HEK293 (cell line): ENCODE measurements at regions not wholly inside any gene's neighbourhood (a gene's known extent, or its start where the extent isn't known, plus 50 kb on each side); places are given as distances from the start of the nearest gene placed in this dataset.

Experiments
- CTCF ChIA-PET: fragments of 350-600 bp; formaldehyde crosslinking; extraction: SDS; loops from one replicate; lab custom pipeline; 2021; ENCODE audit warnings: antibody characterized with exemption; lab: Yijun Ruan, JAX
- POLR2A ChIA-PET: fragments of 300-600 bp; formaldehyde crosslinking; extraction: SDS; loops from one replicate; lab custom pipeline; 2020; ENCODE audit warnings: antibody characterized with exemption, inconsistent platforms; lab: Yijun Ruan, JAX
- H3K27ac ChIP-seq: fragments of 200-500 bp; sonication (Bioruptor generic); 2 replicates; pipeline ENCODE4 v1.5.1; 2014; ENCODE audit warnings: low read depth, low read length, control low read depth, inconsistent platforms; ENCODE audit errors: extremely low read depth
- H3K36me3 ChIP-seq, 2 experiments: fragments of 200-500 bp in 1 of 2; sonication (Bioruptor generic) in 1 of 2; 1 replicate in 1 of 2; 2 replicates in 1 of 2; pipeline ENCODE4 v1.5.1; 2014 to 2017; ENCODE audit warnings: inconsistent platforms in 2 of 2, low read length in 2 of 2; ENCODE audit not compliant: control insufficient read depth in 2 of 2, insufficient read depth in 1 of 2
- H3K4me1 ChIP-seq: fragments of 200-500 bp; sonication (Bioruptor generic); 2 replicates; pipeline ENCODE4 v1.5.1; 2014; ENCODE audit warnings: mild to moderate bottlenecking, low read length, inconsistent platforms; ENCODE audit not compliant: control insufficient read depth, insufficient read depth
- H3K4me3 ChIP-seq: 2 replicates; pipeline ENCODE4 v1.5.1; 2011; ENCODE audit warnings: low read depth, mild to moderate bottlenecking, control low read depth, low read length, moderate library complexity
- H3K9me3 ChIP-seq: fragments of 200-500 bp; sonication (Bioruptor generic); 2 replicates; pipeline ENCODE4 v1.5.1; 2014; ENCODE audit warnings: low read depth, low read length, inconsistent platforms; ENCODE audit not compliant: control insufficient read depth, insufficient read depth
- AEBP2 ChIP-seq: fragments of 450-650 bp; formaldehyde crosslinking; IDR thresholded peaks from 2 replicates; pipeline ENCODE4 v1.5.1; 2016; ENCODE audit warnings: missing biosample characterization, missing genetic modification characterization, borderline replicate concordance
- PATZ1 ChIP-seq: fragments of 450-650 bp; formaldehyde crosslinking; IDR thresholded peaks from 2 replicates; pipeline ENCODE4 v1.5.1; 2016; ENCODE audit warnings: missing biosample characterization, missing genetic modification characterization
- PBX3 ChIP-seq: sonication (generic); formaldehyde crosslinking; IDR thresholded peaks from 2 replicates; pipeline ENCODE4 v1.8.1; 2022; ENCODE audit warnings: mild to moderate bottlenecking, moderate library complexity, missing genetic modification reagents
- SP7 ChIP-seq: fragments of 450-650 bp; formaldehyde crosslinking; IDR thresholded peaks from 2 replicates; pipeline ENCODE4 v1.5.1; 2016; ENCODE audit warnings: missing biosample characterization, missing genetic modification characterization
- TSHZ1 ChIP-seq: fragments of 450-650 bp; formaldehyde crosslinking; IDR thresholded peaks from 2 replicates; pipeline ENCODE4 v1.5.1; 2016; ENCODE audit warnings: missing biosample characterization, missing genetic modification characterization, borderline replicate concordance
- ZBTB11 ChIP-seq: fragments of 450-650 bp; formaldehyde crosslinking; conservative IDR thresholded peaks from 2 replicates; pipeline ENCODE4 v1.5.1; 2016; ENCODE audit warnings: low read depth, missing biosample characterization, missing genetic modification characterization
- ZBTB20 ChIP-seq: fragments of 450-650 bp; formaldehyde crosslinking; IDR thresholded peaks from 2 replicates; pipeline ENCODE4 v1.5.1; 2016; ENCODE audit warnings: missing biosample characterization, missing genetic modification characterization
- ZBTB6 ChIP-seq: fragments of 450-650 bp; formaldehyde crosslinking; IDR thresholded peaks from 2 replicates; pipeline ENCODE4 v1.5.1; 2017; ENCODE audit warnings: missing biosample characterization, missing genetic modification characterization
- ZNF112 ChIP-seq: fragments of 450-650 bp; formaldehyde crosslinking; IDR thresholded peaks from 2 replicates; pipeline ENCODE4 v1.5.0; 2017; ENCODE audit warnings: missing biosample characterization, missing genetic modification characterization
- ZNF121 ChIP-seq: fragments of 450-650 bp; formaldehyde crosslinking; IDR thresholded peaks from 2 replicates; pipeline ENCODE4 v1.5.1; 2016; ENCODE audit warnings: missing biosample characterization, missing genetic modification characterization
- ZNF311 ChIP-seq: fragments of 450-650 bp; formaldehyde crosslinking; IDR thresholded peaks from 2 replicates; pipeline ENCODE4 v1.5.1; 2017; ENCODE audit warnings: missing biosample characterization, missing genetic modification characterization, borderline replicate concordance
- ZNF324 ChIP-seq: fragments of 450-650 bp; formaldehyde crosslinking; IDR thresholded peaks from 2 replicates; pipeline ENCODE4 v1.5.1; 2016; ENCODE audit warnings: missing biosample characterization, missing genetic modification characterization
- ZNF350 ChIP-seq: fragments of 450-650 bp; formaldehyde crosslinking; IDR thresholded peaks from 2 replicates; pipeline ENCODE4 v1.5.0; 2017; ENCODE audit warnings: missing biosample characterization, mild to moderate bottlenecking, missing genetic modification characterization
- ZNF366 ChIP-seq: fragments of 450-650 bp; formaldehyde crosslinking; conservative IDR thresholded peaks from 2 replicates; pipeline ENCODE4 v1.5.1; 2016; ENCODE audit warnings: missing biosample characterization, missing genetic modification characterization
- ZNF548 ChIP-seq: fragments of 450-650 bp; formaldehyde crosslinking; IDR thresholded peaks from 2 replicates; pipeline ENCODE4 v1.5.1; 2016; ENCODE audit warnings: missing biosample characterization, missing genetic modification characterization
- ZNF561 ChIP-seq: fragments of 450-650 bp; IDR thresholded peaks from 2 replicates; pipeline ENCODE4 v1.5.1; 2018; ENCODE audit warnings: missing biosample characterization, missing genetic modification characterization, borderline replicate concordance
- ZNF585B ChIP-seq: fragments of 450-650 bp; formaldehyde crosslinking; IDR thresholded peaks from 2 replicates; pipeline ENCODE4 v1.5.1; 2016; ENCODE audit warnings: missing biosample characterization, missing genetic modification characterization
- ZNF624 ChIP-seq: fragments of 450-650 bp; formaldehyde crosslinking; IDR thresholded peaks from 2 replicates; pipeline ENCODE4 v1.5.1; 2017; ENCODE audit warnings: missing biosample characterization, missing genetic modification characterization
- ZNF701 ChIP-seq: fragments of 450-650 bp; formaldehyde crosslinking; IDR thresholded peaks from 2 replicates; pipeline ENCODE4 v1.5.1; 2016; ENCODE audit warnings: missing biosample characterization, missing genetic modification characterization
- ZNF707 ChIP-seq: fragments of 450-650 bp; formaldehyde crosslinking; IDR thresholded peaks from 2 replicates; pipeline ENCODE4 v1.5.1; 2016; ENCODE audit warnings: missing biosample characterization, missing genetic modification characterization
- ZNF837 ChIP-seq: fragments of 450-650 bp; formaldehyde crosslinking; IDR thresholded peaks from 2 replicates; pipeline ENCODE4 v1.5.1; 2016; ENCODE audit warnings: missing biosample characterization, missing genetic modification characterization

- TF ChIP-seq PATZ1 (tag by site-specific recombination): no peak
- no peak for TF ChIP-seq ZNF701
- TF ChIP-seq ZNF112 (tag by site-specific recombination): no peak
These were observed 61.3 kb upstream of the BZW1 start (continued) for GRCh38 chr2:200750323-200750910.

- H3K4me3 ChIP-seq: no peak overlapping the region
- H3K36me3 ChIP-seq: no peaks in the 10 kb centered on the region
- peaks cover 13% of the 10 kb centered on the region for H3K4me1 ChIP-seq
- no peak overlapping the region for H3K27ac ChIP-seq
- ChIA-PET CTCF (interaction anchor here (0.6 to 0.7 kb wide), 2 partner anchors 13 to 234 kb away, joined by 3 read pairs; no protein-coding TSS in a partner anchor), POLR2A (interaction anchor here (0.6 kb wide), 1 partner anchor 110 kb away, joined by 3 read pairs; no protein-coding TSS in a partner anchor)
- H3K9me3 ChIP-seq: no peaks in the 10 kb centered on the region
- TF ChIP-seq AEBP2 (tag by site-specific recombination) (no peak), ZBTB20 (tag by site-specific recombination) (no peak), ZNF324 (tag by site-specific recombination) (no peak), ZNF350 (tag by site-specific recombination) (no peak), SP7 (tag by site-specific recombination) (no peak), ZBTB11 (tag by site-specific recombination) (no peak), ZNF548 (tag by site-specific recombination) (no peak), ZNF366 (tag by site-specific recombination) (no peak), ZNF561 (tag by site-specific recombination) (no peak), PBX3 (no peak), ZBTB6 (tag by site-specific recombination) (no peak), ZNF311 (tag by site-specific recombination) (no peak), ZNF624 (tag by site-specific recombination) (no peak), ZNF707 (tag by site-specific recombination) (no peak), ZNF837 (tag by site-specific recombination) (no peak), ZNF121 (tag by site-specific recombination) (no peak), ZNF585B (no peak), TSHZ1 (tag by site-specific recombination) (no peak)
These were observed 59.9 kb upstream of the BZW1 start for GRCh38 chr2:200751786-200752185.
